Gastroesophageal sphincter (tissue), 4 donors: ENCODE measurements at regions not wholly inside any gene's neighbourhood (a gene's known extent, or its start where the extent isn't known, plus 50 kb on each side); places are given as distances from the start of the nearest gene placed in this dataset.

ENCODE experiments used
- ATAC-seq: fragments of 150-250 bp; one replicate; pipeline ENCODE4 v1.9.1; 2016; ENCODE audit warnings: mild to moderate bottlenecking, moderate library complexity
- H3K27ac ChIP-seq, 4 donors: fragments of 200-600 bp; sonication (generic) in 3 of 4; 1 replicate in 3 of 4; 2 replicates in 1 of 4; pipeline ENCODE4 v1.5.1; 2016 to 2019
- H3K27me3 ChIP-seq: fragments of 200-600 bp; sonication (generic); one replicate; pipeline ENCODE4 v1.5.1; 2019
- H3K36me3 ChIP-seq, 2 donors: fragments of 200-600 bp; sonication (generic); one replicate each; pipeline ENCODE4 v1.5.1; 2019; ENCODE audit warnings: control low read depth in 1 of 2
- H3K4me1 ChIP-seq, 3 donors: fragments of 200-600 bp; sonication (generic); 1 replicate in 2 of 3; 2 replicates in 1 of 3; pipeline ENCODE4 v1.5.1; 2016 to 2019; ENCODE audit warnings: control low read depth in 2 of 3
- H3K4me3 ChIP-seq, 2 donors: fragments of 200-600 bp; sonication (generic); one replicate each; pipeline ENCODE4 v1.5.1; 2019; ENCODE audit warnings: mild to moderate bottlenecking in 1 of 2, moderate library complexity in 1 of 2
- H3K9me3 ChIP-seq, 3 donors: fragments of 200-600 bp; sonication (generic); one replicate each; pipeline ENCODE4 v1.5.1; 2017 to 2019; ENCODE audit warnings: control low read depth in 2 of 3
- EP300 ChIP-seq: sonication (generic); formaldehyde crosslinking; IDR thresholded peaks from one replicate; pipeline ENCODE4 v1.6.1; 2017; ENCODE audit warnings: antibody characterized with exemption, mild to moderate bottlenecking
- POLR2A ChIP-seq, 2 donors: fragments of 450-650 bp; IDR thresholded peaks; one replicate each; pipeline ENCODE4 v1.6.1; 2017; ENCODE audit warnings: antibody characterized with exemption in 2 of 2, mild to moderate bottlenecking in 2 of 2, moderate library complexity in 1 of 2
- POLR2AphosphoS5 ChIP-seq: sonication (generic); formaldehyde crosslinking; IDR thresholded peaks from one replicate; pipeline ENCODE4 v1.6.1; 2017; ENCODE audit warnings: antibody characterized with exemption
- WGBS, 2 donors: methylation state at CpG; one replicate each; pipeline ENCODE4 v1.1.5; 2018; ENCODE audit warnings: low coverage in 1 of 2; 5-methylcytosine and 5-hydroxymethylcytosine counted together
- TF ChIP-seq, protein P1 (sequence below), 4 experiments: fragments of 200-600 bp in 2 of 4; fragments of 450-650 bp in 2 of 4; sonication (generic) in 1 of 4; IDR thresholded peaks; one replicate each; pipeline ENCODE4 v1.5.1; 2017 to 2019; ENCODE audit warnings: antibody characterized with exemption in 4 of 4, mild to moderate bottlenecking in 2 of 4, moderate library complexity in 2 of 4

DNA sequence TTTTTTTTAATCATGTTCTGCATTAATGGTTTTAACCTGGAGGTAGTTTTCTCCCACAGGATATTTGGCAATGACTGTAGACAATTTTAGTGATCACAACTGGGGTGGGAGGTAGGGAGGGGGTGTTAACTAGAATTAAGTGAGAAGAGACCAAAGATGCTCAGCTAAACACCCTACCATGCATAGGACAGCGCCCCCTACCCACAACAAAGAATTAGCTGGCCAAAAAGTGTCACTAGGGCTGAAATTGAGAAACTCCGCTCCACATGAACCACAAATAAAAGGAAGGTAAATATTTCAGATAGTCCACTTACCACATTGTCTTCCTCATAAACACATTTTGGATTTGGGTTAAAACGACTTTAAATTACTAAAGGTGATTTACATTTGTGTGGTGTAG lies 942.6 kb downstream of the SUCLG1 start:
- Histone ChIP-seq H3K9me3 (no peaks in the 10 kb centered on the region), H3K36me3 (no peaks in the 10 kb centered on the region), H3K4me3 (no peak overlapping the region), H3K27ac (no peak overlapping the region), H3K4me1 (no peaks in the 10 kb centered on the region), H3K27me3 (no peaks in the 10 kb centered on the region)
- 50 to 55% methylated on average over 3 of the region's 3 CpGs for WGBS, 2 donors
- no peak for TF ChIP-seq EP300
- TF ChIP-seq POLR2A (IDR thresholded peaks at IDR 0.05), result no peak
- no peak for TF ChIP-seq POLR2AphosphoS5
- TF ChIP-seq, protein P1, sequence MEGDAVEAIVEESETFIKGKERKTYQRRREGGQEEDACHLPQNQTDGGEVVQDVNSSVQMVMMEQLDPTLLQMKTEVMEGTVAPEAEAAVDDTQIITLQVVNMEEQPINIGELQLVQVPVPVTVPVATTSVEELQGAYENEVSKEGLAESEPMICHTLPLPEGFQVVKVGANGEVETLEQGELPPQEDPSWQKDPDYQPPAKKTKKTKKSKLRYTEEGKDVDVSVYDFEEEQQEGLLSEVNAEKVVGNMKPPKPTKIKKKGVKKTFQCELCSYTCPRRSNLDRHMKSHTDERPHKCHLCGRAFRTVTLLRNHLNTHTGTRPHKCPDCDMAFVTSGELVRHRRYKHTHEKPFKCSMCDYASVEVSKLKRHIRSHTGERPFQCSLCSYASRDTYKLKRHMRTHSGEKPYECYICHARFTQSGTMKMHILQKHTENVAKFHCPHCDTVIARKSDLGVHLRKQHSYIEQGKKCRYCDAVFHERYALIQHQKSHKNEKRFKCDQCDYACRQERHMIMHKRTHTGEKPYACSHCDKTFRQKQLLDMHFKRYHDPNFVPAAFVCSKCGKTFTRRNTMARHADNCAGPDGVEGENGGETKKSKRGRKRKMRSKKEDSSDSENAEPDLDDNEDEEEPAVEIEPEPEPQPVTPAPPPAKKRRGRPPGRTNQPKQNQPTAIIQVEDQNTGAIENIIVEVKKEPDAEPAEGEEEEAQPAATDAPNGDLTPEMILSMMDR (IDR thresholded peaks at IDR 0.05), result no peak
- no peak for ATAC-seq

DNA sequence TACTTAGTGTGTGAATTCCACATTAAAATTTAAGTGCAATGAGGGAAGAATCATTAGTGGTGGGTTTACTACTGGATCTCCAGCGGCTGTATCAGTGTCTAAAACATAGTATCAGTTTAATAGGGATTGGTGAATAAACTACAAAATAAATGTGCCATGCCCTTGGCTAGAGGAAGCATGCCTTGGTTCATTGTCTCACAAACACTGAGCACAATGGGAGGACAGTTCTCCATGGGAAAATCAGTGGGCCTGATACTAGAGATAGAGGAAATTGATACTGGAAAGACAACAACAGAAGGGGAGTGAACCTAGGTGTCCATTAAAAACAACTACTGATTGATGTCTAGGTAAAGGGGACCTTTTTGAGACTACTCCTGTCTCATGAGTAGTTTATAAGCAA lies 971.6 kb downstream of the SUCLG1 start:
- no peaks in the 10 kb centered on the region for H3K9me3 ChIP-seq
- no peak overlapping the region for H3K4me3 ChIP-seq
- ATAC-seq, result no peak
- TF ChIP-seq POLR2A (IDR thresholded peaks at IDR 0.05), result no peak
- no peak for TF ChIP-seq EP300
- TF ChIP-seq POLR2AphosphoS5, result no peak
- TF ChIP-seq, protein P1 (IDR thresholded peaks at IDR 0.05), result no peak
- 86% methylated on average over 1 of the region's 1 CpG; no CpG with 5 or more reads in 1 of the 2 donors for WGBS, 2 donors
- H3K4me1 ChIP-seq, result no peaks in the 10 kb centered on the region
- H3K27me3 ChIP-seq, result no peaks in the 10 kb centered on the region
- no peaks in the 10 kb centered on the region for H3K36me3 ChIP-seq
- H3K27ac ChIP-seq, result no peak overlapping the region

DNA sequence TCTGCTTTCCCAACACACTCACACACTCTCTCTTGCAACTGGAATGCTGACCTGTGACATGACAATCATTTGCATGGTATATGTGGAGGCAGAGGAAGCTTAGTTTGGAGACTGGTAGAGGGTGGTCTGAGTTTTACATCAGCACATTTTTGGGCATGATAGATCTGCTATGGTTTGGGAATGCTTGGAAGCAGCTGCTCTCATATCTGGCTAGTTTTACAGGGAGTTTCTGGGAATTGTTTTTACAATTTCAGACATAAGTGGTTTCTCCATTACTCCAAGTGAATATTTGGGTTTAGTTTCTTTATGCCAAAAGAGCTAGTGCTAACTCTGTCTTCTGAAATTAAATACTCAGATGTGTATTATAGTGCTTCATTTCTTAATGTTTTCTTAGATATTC lies 977.6 kb downstream of the SUCLG1 start:
- ATAC-seq, result no peak
- Histone ChIP-seq H3K36me3 (no peaks in the 10 kb centered on the region), H3K4me3 (no peak overlapping the region), H3K27ac (no peak overlapping the region), H3K9me3 (no peaks in the 10 kb centered on the region), H3K4me1 (no peaks in the 10 kb centered on the region), H3K27me3 (no peaks in the 10 kb centered on the region)
- TF ChIP-seq, protein P1 (IDR thresholded peaks at IDR 0.05), result no peak
- TF ChIP-seq EP300, result no peak
- TF ChIP-seq POLR2AphosphoS5, result no peak
- TF ChIP-seq POLR2A (IDR thresholded peaks at IDR 0.05), result no peak

DNA sequence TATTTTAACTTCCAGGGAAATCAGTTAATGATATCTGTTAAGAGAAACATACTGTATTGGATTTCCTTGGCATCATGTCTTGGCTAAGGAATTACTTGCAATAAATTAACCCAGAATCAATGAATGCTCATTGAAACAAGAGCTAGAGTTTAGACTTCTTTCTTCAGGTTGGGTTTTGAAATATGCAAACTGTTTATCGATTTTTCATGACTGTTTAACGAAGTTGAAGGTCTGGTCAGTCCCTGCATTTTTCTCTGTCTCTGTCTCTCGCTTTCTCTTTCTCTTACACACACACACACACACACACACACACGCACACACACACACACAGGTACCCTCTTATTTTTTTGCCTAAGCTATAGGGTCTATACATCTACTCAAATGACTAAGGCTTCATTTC lies 981.0 kb downstream of the SUCLG1 start:
- no peaks in the 10 kb centered on the region for H3K9me3 ChIP-seq
- no peak overlapping the region for H3K27ac ChIP-seq
- no peaks in the 10 kb centered on the region for H3K4me1 ChIP-seq
- TF ChIP-seq, protein P1 (IDR thresholded peaks at IDR 0.05), result no peak
- TF ChIP-seq POLR2A (IDR thresholded peaks at IDR 0.05), result no peak
- no peak for TF ChIP-seq POLR2AphosphoS5
- no peak for TF ChIP-seq EP300
- H3K36me3 ChIP-seq, result no peaks in the 10 kb centered on the region
- no peak for ATAC-seq
- H3K27me3 ChIP-seq, result no peaks in the 10 kb centered on the region
- 64 to 75% methylated on average over 4 of the region's 4 CpGs for WGBS, 2 donors
- H3K4me3 ChIP-seq, result no peak overlapping the region

DNA sequence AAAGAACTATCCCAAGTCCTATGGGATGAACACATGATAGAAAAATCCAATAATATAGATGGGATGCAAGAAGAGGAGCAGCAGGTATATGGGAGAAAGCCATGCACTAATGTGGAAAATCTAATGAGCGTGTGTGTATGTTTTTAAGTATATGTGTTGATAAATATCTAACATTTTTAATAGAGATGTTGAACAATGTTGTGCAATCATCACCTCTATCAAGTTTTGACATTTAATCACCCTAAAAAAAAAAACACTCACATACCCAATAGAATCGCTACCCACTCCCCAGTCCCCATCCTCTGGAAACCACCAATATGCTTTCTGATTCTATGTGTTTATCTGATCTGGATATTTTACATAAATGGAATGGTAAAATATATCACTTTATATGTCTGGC lies 983.7 kb downstream of the SUCLG1 start:
- no peaks in the 10 kb centered on the region for H3K36me3 ChIP-seq
- H3K27me3 ChIP-seq, result no peaks in the 10 kb centered on the region
- TF ChIP-seq POLR2AphosphoS5, result no peak
- TF ChIP-seq, protein P1 (IDR thresholded peaks at IDR 0.05), result no peak
- no peaks in the 10 kb centered on the region for H3K9me3 ChIP-seq
- no peaks in the 10 kb centered on the region for H3K4me1 ChIP-seq
- H3K27ac ChIP-seq, result no peak overlapping the region
- H3K4me3 ChIP-seq, result no peak overlapping the region
- 85 to 91% methylated on average over 2 of the region's 2 CpGs for WGBS, 2 donors
- no peak for ATAC-seq
